OCI-LY7 (cell line): ENCODE measurements at regions not wholly inside any gene's neighbourhood (a gene's known extent, or its start where the extent isn't known, plus 50 kb on each side); places are given as distances from the start of the nearest gene placed in this dataset.
"Not testable (repeated sequence)": the region's sequence is repeated elsewhere in the genome, so short reads cannot be mapped to it uniquely, and the experiment has no call there.

Experiments used
- BruUV-seq: library from RNA; stranded (reverse); fragments of 400-500 nt; replicated peaks from 2 replicates; lab custom pipeline; 2021; lab: Mats Ljungman, UMichigan
- CTCF ChIA-PET: fragments of 300-600 bp; sonication (Branson Sonifier 250); formaldehyde crosslinking; loops from one replicate; lab custom pipeline; 2022; ENCODE audit warnings: antibody characterized with exemption; ENCODE audit not compliant: unreplicated experiment; lab: Charles Lee
- POLR2A ChIA-PET: fragments of 300-600 bp; sonication (Branson Sonifier 250); formaldehyde crosslinking; loops from one replicate; lab custom pipeline; 2022; ENCODE audit warnings: antibody characterized with exemption; lab: Charles Lee
- DNase-seq: peaks from one replicate; pipeline ENCODE4 v3.0.0-alpha.2; 2015; ENCODE audit warnings: low spot score
- H2AFZ ChIP-seq: fragments of 200-600 bp; sonication (generic), shearing (Covaris generic); 2 replicates; pipeline ENCODE4 v1.6.1; 2014; ENCODE audit warnings: mild to moderate bottlenecking, antibody characterized with exemption, low read length, moderate library complexity
- H3K27ac ChIP-seq: fragments of 200-600 bp; sonication (generic); 2 replicates; pipeline ENCODE4 v1.5.1; 2014; ENCODE audit warnings: mixed run types, low read depth, mild to moderate bottlenecking, moderate library complexity, low read length, inconsistent platforms; ENCODE audit not compliant: poor library complexity, severe bottlenecking
- H3K36me3 ChIP-seq: fragments of 200-600 bp; sonication (generic); 2 replicates; pipeline ENCODE4 v1.6.1; 2014; ENCODE audit warnings: mild to moderate bottlenecking, antibody characterized with exemption, low read length, moderate library complexity, mixed read lengths; ENCODE audit not compliant: insufficient read depth
- H3K4me1 ChIP-seq: fragments of 200-600 bp; sonication (generic); 2 replicates; pipeline ENCODE4 v1.5.1; 2014; ENCODE audit warnings: mild to moderate bottlenecking, low read length; ENCODE audit not compliant: insufficient read depth, poor library complexity, severe bottlenecking
- H3K4me2 ChIP-seq: fragments of 200-600 bp; sonication (generic); 2 replicates; pipeline ENCODE4 v1.6.1; 2014; ENCODE audit warnings: mild to moderate bottlenecking, low read length
- H3K4me3 ChIP-seq: fragments of 200-600 bp; sonication (generic); 2 replicates; pipeline ENCODE4 v1.5.1; 2014; ENCODE audit warnings: mild to moderate bottlenecking, low read depth, low read length; ENCODE audit not compliant: poor library complexity, severe bottlenecking
- H3K79me2 ChIP-seq: fragments of 200-600 bp; sonication (generic); 2 replicates; pipeline ENCODE4 v1.6.1; 2016; ENCODE audit warnings: low read depth, mild to moderate bottlenecking, low read length, moderate library complexity, mixed read lengths; ENCODE audit not compliant: insufficient read depth
- H3K9me2 ChIP-seq: fragments of 200-600 bp; sonication (generic); 2 replicates; pipeline ENCODE4 v1.6.1; 2016; ENCODE audit warnings: mild to moderate bottlenecking, low read length, mixed read lengths; ENCODE audit not compliant: insufficient read depth
- H3K9me3 ChIP-seq: fragments of 200-600 bp; sonication (generic); 2 replicates; pipeline ENCODE4 v1.6.1; 2014; ENCODE audit warnings: mild to moderate bottlenecking, mixed run types, low read length, mixed read lengths
- H4K20me1 ChIP-seq: fragments of 200-600 bp; sonication (generic); 2 replicates; pipeline ENCODE4 v1.6.1; 2014; ENCODE audit warnings: mild to moderate bottlenecking, antibody characterized with exemption, low read length, moderate library complexity, mixed read lengths; ENCODE audit not compliant: insufficient read depth
- CTCF ChIP-seq: fragments of 200-600 bp; sonication (generic); conservative IDR thresholded peaks from 2 replicates; pipeline ENCODE4 v1.5.1; 2014; ENCODE audit warnings: mild to moderate bottlenecking, antibody characterized with exemption, low read length, moderate library complexity, mixed read lengths
- EZH2phosphoT487 ChIP-seq: fragments of 200-600 bp; sonication (generic); IDR thresholded peaks from 2 replicates; pipeline ENCODE4 v1.6.1; 2018; ENCODE audit warnings: low read depth, borderline replicate concordance, mild to moderate bottlenecking, mixed run types, antibody characterized with exemption, low read length, moderate library complexity, mixed read lengths
- intact Hi-C: fragments of 100-400 bp; cut with micrococcal nuclease; formaldehyde crosslinking; loops from one replicate; pipeline ENCODE4 v1.10.0; 2022; ENCODE audit not compliant: unreplicated experiment

GRCh38 chr16:63776034-63776433, 1345.8 kb downstream of the CDH11 start:
- H3K27ac ChIP-seq, result no peak overlapping the region
- no peak for DNase-seq
- ChIA-PET POLR2A (interaction anchor here (0.6 to 0.7 kb wide), 2 partner anchors 14 to 234 kb away, joined by 3 read pairs; no protein-coding TSS in a partner anchor), CTCF (no interaction called here)
- no peaks in the 10 kb centered on the region for H4K20me1 ChIP-seq
- no peaks in the 10 kb centered on the region for H3K36me3 ChIP-seq
- intact Hi-C loops, result no loop called here
- no peaks in the 10 kb centered on the region for H3K9me2 ChIP-seq
- TF ChIP-seq CTCF (no peak), EZH2phosphoT487 (no peak)
- H3K4me3 ChIP-seq, result no peak overlapping the region
- H3K79me2 ChIP-seq, result no peaks in the 10 kb centered on the region
- H3K4me1 ChIP-seq, result no peaks in the 10 kb centered on the region
- no peak overlapping the region for H3K4me2 ChIP-seq
- no peak overlapping the region for H2AFZ ChIP-seq
- no peaks in the 10 kb centered on the region for H3K9me3 ChIP-seq
- no TSS peak for BruUV-seq

GRCh38 chr16:63774302-63774701, 1347.6 kb downstream of the CDH11 start:
- intact Hi-C loops, result no loop called here
- H3K9me2 ChIP-seq, result no peaks in the 10 kb centered on the region
- ChIA-PET CTCF (no interaction called here), POLR2A (no interaction called here)
- no peak overlapping the region for H3K27ac ChIP-seq
- no peaks in the 10 kb centered on the region for H3K36me3 ChIP-seq
- no peak overlapping the region for H2AFZ ChIP-seq
- H3K4me2 ChIP-seq, result no peak overlapping the region
- H4K20me1 ChIP-seq, result no peaks in the 10 kb centered on the region
- no peak for DNase-seq
- BruUV-seq, result no TSS peak
- H3K9me3 ChIP-seq, result no peaks in the 10 kb centered on the region
- no peak overlapping the region for H3K4me3 ChIP-seq
- no peaks in the 10 kb centered on the region for H3K79me2 ChIP-seq
- TF ChIP-seq EZH2phosphoT487 (no peak), CTCF (no peak)
- H3K4me1 ChIP-seq, result no peaks in the 10 kb centered on the region

- no peak for DNase-seq
- CTCF ChIA-PET, result no interaction called here
- Histone ChIP-seq H3K36me3 (no peaks in the 10 kb centered on the region), H3K79me2 (no peaks in the 10 kb centered on the region), H3K9me3 (no peaks in the 10 kb centered on the region), H2AFZ (no peak overlapping the region), H3K4me1 (no peaks in the 10 kb centered on the region), H3K4me2 (no peak overlapping the region), H3K27ac (no peak overlapping the region), H3K4me3 (no peak overlapping the region), H4K20me1 (no peaks in the 10 kb centered on the region), H3K9me2 (no peaks in the 10 kb centered on the region)
- TF ChIP-seq EZH2phosphoT487 (no peak), CTCF (no peak)
- no TSS peak for BruUV-seq
- POLR2A ChIA-PET, result no interaction called here
- intact Hi-C loops, result no loop called here
These were observed 1352.7 kb downstream of the CDH11 start for GRCh38 chr16:63769211-63769610.

- H3K9me3 ChIP-seq, H3K4me2 ChIP-seq, H2AFZ ChIP-seq, DNase-seq, intact Hi-C loops, CTCF ChIA-PET, H3K36me3 ChIP-seq, BruUV-seq, H4K20me1 ChIP-seq, H3K79me2 ChIP-seq, H3K4me1 ChIP-seq, H3K27ac ChIP-seq, H3K4me3 ChIP-seq, H3K9me2 ChIP-seq: not testable (repeated sequence)
- POLR2A ChIA-PET, result interaction anchor here (0.6 kb wide), 1 partner anchor 10 kb away, joined by 4 read pairs; no protein-coding TSS in a partner anchor
These were observed 1361.6 kb downstream of the CDH11 start for GRCh38 chr16:63760246-63760645.
